PC-9 (cell line): ENCODE measurements at regions not wholly inside any gene's neighbourhood (a gene's known extent, or its start where the extent isn't known, plus 50 kb on each side); places are given as distances from the start of the nearest gene placed in this dataset.

Source experiments
- BruUV-seq: library from RNA; stranded (reverse); fragments of 400-500 nt; replicated peaks from 2 replicates; lab custom pipeline; 2021; lab: Mats Ljungman, UMichigan
- CTCF ChIA-PET: fragments of 300-600 bp; sonication (Branson Sonifier 250); formaldehyde crosslinking; loops from one replicate; lab custom pipeline; 2022; ENCODE audit warnings: antibody characterized with exemption; lab: Charles Lee
- POLR2A ChIA-PET: fragments of 300-600 bp; sonication (Branson Sonifier 250); formaldehyde crosslinking; loops from one replicate; lab custom pipeline; 2022; ENCODE audit warnings: antibody characterized with exemption; ENCODE audit not compliant: unreplicated experiment; lab: Charles Lee
- DNase-seq, 2 experiments: peaks; one replicate each; pipeline versions ENCODE4 v3.0.0 to v3.0.0-alpha.2; 2015 to 2022; ENCODE audit warnings: mixed read lengths in 1 of 2
- H2AFZ ChIP-seq: fragments of 200-600 bp; sonication (generic); 2 replicates; pipeline ENCODE4 v1.8.1; 2017; ENCODE audit warnings: antibody characterized with exemption
- H3F3A ChIP-seq: fragments of 200-600 bp; sonication (generic); 2 replicates; pipeline ENCODE4 v1.8.1; 2017; ENCODE audit warnings: antibody characterized with exemption, mild to moderate bottlenecking, low read depth; ENCODE audit not compliant: insufficient read depth
- H3K27ac ChIP-seq: fragments of 200-600 bp; sonication (generic); 2 replicates; pipeline ENCODE4 v1.6.1; 2016; ENCODE audit warnings: mixed run types
- H3K27me3 ChIP-seq: fragments of 200-600 bp; sonication (generic); 2 replicates; pipeline ENCODE4 v1.6.1; 2016; ENCODE audit warnings: low read depth, mixed run types; ENCODE audit not compliant: insufficient read depth
- H3K36me3 ChIP-seq: fragments of 200-600 bp; sonication (generic); 2 replicates; pipeline ENCODE4 v1.6.1; 2016; ENCODE audit warnings: low read depth, mixed run types
- H3K4me1 ChIP-seq: fragments of 200-600 bp; sonication (generic); replicated peaks from 2 replicates; pipeline ENCODE4 v1.6.1; 2016; ENCODE audit warnings: mixed run types; ENCODE audit not compliant: insufficient read depth
- H3K4me2 ChIP-seq: fragments of 200-600 bp; sonication (generic); 2 replicates; pipeline ENCODE4 v1.6.1; 2017; ENCODE audit warnings: mixed run types
- H3K4me3 ChIP-seq: fragments of 200-600 bp; sonication (generic); 2 replicates; pipeline ENCODE4 v1.6.1; 2016; ENCODE audit warnings: mixed run types
- H3K79me2 ChIP-seq: fragments of 200-600 bp; sonication (generic); 2 replicates; pipeline ENCODE4 v1.6.1; 2017; ENCODE audit warnings: low read depth, mixed run types
- H3K9me2 ChIP-seq: fragments of 200-600 bp; sonication (generic); 2 replicates; pipeline ENCODE4 v1.8.1; 2017; ENCODE audit warnings: mild to moderate bottlenecking; ENCODE audit not compliant: insufficient read depth
- H3K9me3 ChIP-seq: fragments of 200-600 bp; sonication (generic); 2 replicates; pipeline ENCODE4 v1.8.1; 2016; ENCODE audit warnings: low read depth; ENCODE audit not compliant: insufficient read depth
- H4K20me1 ChIP-seq: fragments of 200-600 bp; sonication (generic); 2 replicates; pipeline ENCODE4 v1.8.1; 2017; ENCODE audit not compliant: insufficient read depth
- EZH2 ChIP-seq: fragments of 200-600 bp; sonication (generic); IDR thresholded peaks from 2 replicates; pipeline ENCODE4 v1.8.0; 2017; ENCODE audit warnings: antibody characterized with exemption, low read depth
- intact Hi-C: fragments of 100-400 bp; cut with micrococcal nuclease; formaldehyde crosslinking; loops from one replicate; pipeline ENCODE4 v1.10.0; 2022; ENCODE audit not compliant: unreplicated experiment
- TF ChIP-seq, protein P1 (sequence below): fragments of 200-600 bp; sonication (generic); conservative IDR thresholded peaks from 2 replicates; pipeline ENCODE4 v1.6.1; 2017; ENCODE audit warnings: mixed run types, antibody characterized with exemption, mild to moderate bottlenecking, moderate library complexity

DNA sequence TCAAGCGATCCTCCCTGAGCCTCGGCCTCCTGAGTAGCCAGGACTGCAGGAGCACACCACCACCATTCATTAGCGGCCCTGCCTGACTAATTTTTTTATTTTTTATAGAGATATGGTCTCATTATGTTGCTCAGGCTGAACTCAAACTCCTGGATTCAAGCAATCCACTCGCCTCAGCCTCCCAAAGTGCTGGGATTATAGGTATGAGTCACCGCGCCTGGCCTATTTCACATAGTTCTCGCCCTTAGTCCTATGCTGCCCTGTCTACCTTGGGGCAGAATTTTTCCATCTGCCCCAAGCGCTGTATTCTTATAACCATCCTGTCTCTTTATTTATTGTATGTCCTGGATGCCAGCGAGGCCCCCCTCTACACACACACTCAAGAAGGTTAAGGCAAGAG is 50.9 kb upstream of the BCL2L14 start:
- Histone ChIP-seq H4K20me1 (no peaks in the 10 kb centered on the region), H3K4me2 (no peak overlapping the region), H3K27ac (no peak overlapping the region), H3K4me1 (no peaks in the 10 kb centered on the region; the same call in 1 of the 2 replicates), H3K9me3 (no peaks in the 10 kb centered on the region), H3K79me2 (no peaks in the 10 kb centered on the region), H3K36me3 (no peaks in the 10 kb centered on the region), H3F3A (no peaks in the 10 kb centered on the region), H3K4me3 (no peak overlapping the region), H3K9me2 (no peaks in the 10 kb centered on the region), H3K27me3 (no peaks in the 10 kb centered on the region), H2AFZ (no peak overlapping the region)
- ChIA-PET CTCF (no interaction called here), POLR2A (no interaction called here)
- no TSS peak for BruUV-seq
- intact Hi-C loops: no loop called here
- no peak for TF ChIP-seq EZH2
- TF ChIP-seq, protein P1, sequence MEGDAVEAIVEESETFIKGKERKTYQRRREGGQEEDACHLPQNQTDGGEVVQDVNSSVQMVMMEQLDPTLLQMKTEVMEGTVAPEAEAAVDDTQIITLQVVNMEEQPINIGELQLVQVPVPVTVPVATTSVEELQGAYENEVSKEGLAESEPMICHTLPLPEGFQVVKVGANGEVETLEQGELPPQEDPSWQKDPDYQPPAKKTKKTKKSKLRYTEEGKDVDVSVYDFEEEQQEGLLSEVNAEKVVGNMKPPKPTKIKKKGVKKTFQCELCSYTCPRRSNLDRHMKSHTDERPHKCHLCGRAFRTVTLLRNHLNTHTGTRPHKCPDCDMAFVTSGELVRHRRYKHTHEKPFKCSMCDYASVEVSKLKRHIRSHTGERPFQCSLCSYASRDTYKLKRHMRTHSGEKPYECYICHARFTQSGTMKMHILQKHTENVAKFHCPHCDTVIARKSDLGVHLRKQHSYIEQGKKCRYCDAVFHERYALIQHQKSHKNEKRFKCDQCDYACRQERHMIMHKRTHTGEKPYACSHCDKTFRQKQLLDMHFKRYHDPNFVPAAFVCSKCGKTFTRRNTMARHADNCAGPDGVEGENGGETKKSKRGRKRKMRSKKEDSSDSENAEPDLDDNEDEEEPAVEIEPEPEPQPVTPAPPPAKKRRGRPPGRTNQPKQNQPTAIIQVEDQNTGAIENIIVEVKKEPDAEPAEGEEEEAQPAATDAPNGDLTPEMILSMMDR: no peak
- no peak for DNase-seq

DNA sequence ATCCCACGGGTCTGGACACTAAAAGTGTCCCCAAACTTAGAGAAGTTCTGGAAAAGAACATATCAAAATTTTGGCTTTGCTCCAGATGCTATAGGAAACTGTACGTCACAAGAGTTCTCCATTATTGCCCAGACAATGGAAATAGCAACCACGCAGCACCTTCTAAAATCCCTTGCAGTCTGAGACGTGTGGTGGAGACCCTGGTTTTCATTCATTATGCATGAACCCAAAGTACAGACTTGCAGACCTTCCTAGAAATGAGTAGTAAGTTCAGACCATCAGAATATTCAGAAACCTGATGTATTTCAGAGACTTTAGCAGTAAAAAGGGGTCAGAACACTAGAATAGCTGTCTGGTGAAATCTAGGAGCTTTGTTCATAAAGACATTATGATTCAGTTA is 50.0 kb upstream of the BCL2L14 start:
- H3K27ac ChIP-seq: no peak overlapping the region
- no peak for DNase-seq
- ChIA-PET POLR2A (no interaction called here), CTCF (no interaction called here)
- intact Hi-C loops: no loop called here
- H3F3A ChIP-seq: no peaks in the 10 kb centered on the region
- no peaks in the 10 kb centered on the region for H3K27me3 ChIP-seq
- no peak overlapping the region for H3K4me3 ChIP-seq
- no peaks in the 10 kb centered on the region for H3K79me2 ChIP-seq
- no peak for TF ChIP-seq EZH2
- TF ChIP-seq, protein P1: no peak
- no peak overlapping the region for H3K4me2 ChIP-seq
- H2AFZ ChIP-seq: no peak overlapping the region
- BruUV-seq: no TSS peak
- no peaks in the 10 kb centered on the region for H3K9me3 ChIP-seq
- H3K36me3 ChIP-seq: no peaks in the 10 kb centered on the region
- no peaks in the 10 kb centered on the region for H4K20me1 ChIP-seq
- H3K9me2 ChIP-seq: no peaks in the 10 kb centered on the region
- H3K4me1 ChIP-seq: no peaks in the 10 kb centered on the region; the same call in 1 of the 2 replicates
